ENCODE measurements at regions not wholly inside any gene's neighbourhood (a gene's known extent, or its start where the extent isn't known, plus 50 kb on each side); places are given as distances from the start of the nearest gene placed in this dataset.

- DNase-seq (ENCODE audit: low read depth) = no peak
- no peak overlapping the region for H3K4me3 ChIP-seq (ENCODE audit: low read depth, low read length)
- TF ChIP-seq POLR2A (IDR thresholded peaks at IDR 0.05; ENCODE audit: extremely low read depth, insufficient read length) (no peak), CTCF (IDR thresholded peaks at IDR 0.05; ENCODE audit: low read depth, low read length) (no peak), MYC (IDR thresholded peaks at IDR 0.05; ENCODE audit: low read depth, low read length) (no peak)
Observed at GRCh38 chr5:166904571-166904970, 1386.9 kb upstream of the WWC1 start.

GRCh38 chr5:166906991-166907713 is 1384.3 kb upstream of the WWC1 start:
- DNase-seq (ENCODE audit: low read depth) = no peak
- no peak overlapping the region for H3K4me3 ChIP-seq (ENCODE audit: low read depth, low read length)
- TF ChIP-seq MYC (IDR thresholded peaks at IDR 0.05; ENCODE audit: low read depth, low read length) (no peak), MAX (IDR thresholded peaks at IDR 0.05; ENCODE audit: low read depth, low read length) (no peak), CTCF (IDR thresholded peaks at IDR 0.05; ENCODE audit: low read depth, low read length) (no peak), POLR2A (IDR thresholded peaks at IDR 0.05; ENCODE audit: extremely low read depth, insufficient read length) (no peak)

GRCh38 chr5:166909040-166909439 is 1382.4 kb upstream of the WWC1 start:
- no peak for DNase-seq (ENCODE audit: low read depth)

GRCh38 chr5:166909926-166910325 is 1381.5 kb upstream of the WWC1 start:
- no peak for DNase-seq (ENCODE audit: low read depth)
- no peak for TF ChIP-seq CTCF (IDR thresholded peaks at IDR 0.05; ENCODE audit: low read depth, low read length)
- TF ChIP-seq MAX (IDR thresholded peaks at IDR 0.05; ENCODE audit: low read depth, low read length) = no peak
- H3K4me3 ChIP-seq (ENCODE audit: low read depth, low read length) = no peak overlapping the region

More at GRCh38 chr5:166909040-166909439, 1382.4 kb upstream of the WWC1 start:
- TF ChIP-seq MAX (IDR thresholded peaks at IDR 0.05; ENCODE audit: low read depth, low read length) = no peak
- no peak for TF ChIP-seq POLR2A (IDR thresholded peaks at IDR 0.05; ENCODE audit: extremely low read depth, insufficient read length)
- no peak for TF ChIP-seq CTCF (IDR thresholded peaks at IDR 0.05; ENCODE audit: low read depth, low read length)
- no peak for TF ChIP-seq MYC (IDR thresholded peaks at IDR 0.05; ENCODE audit: low read depth, low read length)
- no peak overlapping the region for H3K4me3 ChIP-seq (ENCODE audit: low read depth, low read length)

- no peak overlapping the region for H3K4me3 ChIP-seq (ENCODE audit: low read depth, low read length)
- DNase-seq (ENCODE audit: low read depth) = no peak
- TF ChIP-seq MAX (IDR thresholded peaks at IDR 0.05; ENCODE audit: low read depth, low read length) (no peak), CTCF (IDR thresholded peaks at IDR 0.05; ENCODE audit: low read depth, low read length) (no peak), POLR2A (IDR thresholded peaks at IDR 0.05; ENCODE audit: extremely low read depth, insufficient read length) (no peak), MYC (IDR thresholded peaks at IDR 0.05; ENCODE audit: low read depth, low read length) (no peak)
Observed at GRCh38 chr5:166910995-166911394, 1380.5 kb upstream of the WWC1 start.

- TF ChIP-seq MAX (IDR thresholded peaks at IDR 0.05; ENCODE audit: low read depth, low read length) = no peak
- TF ChIP-seq MYC (IDR thresholded peaks at IDR 0.05; ENCODE audit: low read depth, low read length) = no peak
- TF ChIP-seq CTCF (IDR thresholded peaks at IDR 0.05; ENCODE audit: low read depth, low read length) = no peak
- H3K4me3 ChIP-seq (ENCODE audit: low read depth, low read length) = no peak overlapping the region
- DNase-seq (ENCODE audit: low read depth) = no peak
Observed at GRCh38 chr5:166916021-166916420, 1375.4 kb upstream of the WWC1 start.

All from NB4 (cell line).